ENCODE measurements at regions not wholly inside any gene's neighbourhood (a gene's known extent, or its start where the extent isn't known, plus 50 kb on each side); places are given as distances from the start of the nearest gene placed in this dataset.

DNA sequence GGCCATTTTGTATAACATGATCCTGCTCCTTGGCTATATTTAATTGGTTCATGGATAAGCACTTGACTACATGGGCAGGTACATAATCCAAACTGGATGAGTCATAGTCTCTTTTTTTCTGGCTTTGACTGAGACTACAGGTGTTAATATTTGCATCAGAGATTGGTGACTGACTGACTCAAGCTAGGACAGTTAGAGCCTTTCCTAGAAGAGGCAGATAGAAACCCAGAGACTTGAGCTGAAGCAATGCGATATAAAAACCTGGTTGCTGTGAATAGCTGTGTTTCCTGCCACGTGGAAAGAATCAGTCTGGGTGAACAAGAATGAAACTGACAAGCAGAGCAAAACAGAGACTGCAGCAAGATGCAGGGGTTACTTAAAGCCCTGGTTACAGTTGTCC lies 81.0 kb downstream of the SAMD9 start:
- intact Hi-C loops (cut with micrococcal nuclease): no loop called here
- no peak overlapping the region for H2AFZ ChIP-seq (ENCODE audit: low read length)
- no peaks in the 10 kb centered on the region for H3K9me3 ChIP-seq (ENCODE audit: low read length)
- no peaks in the 10 kb centered on the region for H3K79me2 ChIP-seq (ENCODE audit: low read length)
- H4K20me1 ChIP-seq (ENCODE audit: low read length): no peaks in the 10 kb centered on the region
- H3K36me3 ChIP-seq (ENCODE audit: low read depth, low read length): no peaks in the 10 kb centered on the region
- peak; percentile 17 for DNase-seq
- peak; percentile 18; the same call in 1 of the 2 replicates for ATAC-seq
- H3K27ac ChIP-seq (ENCODE audit: low read length): no peak overlapping the region
- no TSS peak for BruUV-seq (replicated peaks)
- H3K9ac ChIP-seq (ENCODE audit: low read length): no peak overlapping the region
- TF ChIP-seq, protein P1, sequence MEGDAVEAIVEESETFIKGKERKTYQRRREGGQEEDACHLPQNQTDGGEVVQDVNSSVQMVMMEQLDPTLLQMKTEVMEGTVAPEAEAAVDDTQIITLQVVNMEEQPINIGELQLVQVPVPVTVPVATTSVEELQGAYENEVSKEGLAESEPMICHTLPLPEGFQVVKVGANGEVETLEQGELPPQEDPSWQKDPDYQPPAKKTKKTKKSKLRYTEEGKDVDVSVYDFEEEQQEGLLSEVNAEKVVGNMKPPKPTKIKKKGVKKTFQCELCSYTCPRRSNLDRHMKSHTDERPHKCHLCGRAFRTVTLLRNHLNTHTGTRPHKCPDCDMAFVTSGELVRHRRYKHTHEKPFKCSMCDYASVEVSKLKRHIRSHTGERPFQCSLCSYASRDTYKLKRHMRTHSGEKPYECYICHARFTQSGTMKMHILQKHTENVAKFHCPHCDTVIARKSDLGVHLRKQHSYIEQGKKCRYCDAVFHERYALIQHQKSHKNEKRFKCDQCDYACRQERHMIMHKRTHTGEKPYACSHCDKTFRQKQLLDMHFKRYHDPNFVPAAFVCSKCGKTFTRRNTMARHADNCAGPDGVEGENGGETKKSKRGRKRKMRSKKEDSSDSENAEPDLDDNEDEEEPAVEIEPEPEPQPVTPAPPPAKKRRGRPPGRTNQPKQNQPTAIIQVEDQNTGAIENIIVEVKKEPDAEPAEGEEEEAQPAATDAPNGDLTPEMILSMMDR (conservative IDR thresholded peaks at IDR 0.05; ENCODE audit: low read depth, low read length): no peak
- TF ChIP-seq EZH2 (IDR thresholded peaks at IDR 0.05; ENCODE audit: low read length, unreplicated experiment): no peak
- TF ChIP-seq EZH2phosphoT487 (IDR thresholded peaks at IDR 0.05; ENCODE audit: borderline replicate concordance, low read length): no peak
- H3K9me2 ChIP-seq (replicated peaks; ENCODE audit: low read length): no peaks in the 10 kb centered on the region
- CTCF ChIA-PET: no interaction called here
- H3F3A ChIP-seq (ENCODE audit: low read length, unreplicated experiment): no peaks in the 10 kb centered on the region
- H3K4me1 ChIP-seq (ENCODE audit: insufficient read depth, low read length): no peaks in the 10 kb centered on the region
- no peak overlapping the region for H3K4me2 ChIP-seq (ENCODE audit: low read length)
- H3K4me3 ChIP-seq (ENCODE audit: low read length): no peak overlapping the region
- H3K27me3 ChIP-seq (ENCODE audit: low read length): no peaks in the 10 kb centered on the region
- POLR2A ChIA-PET (ENCODE audit: unreplicated experiment): no interaction called here

DNA sequence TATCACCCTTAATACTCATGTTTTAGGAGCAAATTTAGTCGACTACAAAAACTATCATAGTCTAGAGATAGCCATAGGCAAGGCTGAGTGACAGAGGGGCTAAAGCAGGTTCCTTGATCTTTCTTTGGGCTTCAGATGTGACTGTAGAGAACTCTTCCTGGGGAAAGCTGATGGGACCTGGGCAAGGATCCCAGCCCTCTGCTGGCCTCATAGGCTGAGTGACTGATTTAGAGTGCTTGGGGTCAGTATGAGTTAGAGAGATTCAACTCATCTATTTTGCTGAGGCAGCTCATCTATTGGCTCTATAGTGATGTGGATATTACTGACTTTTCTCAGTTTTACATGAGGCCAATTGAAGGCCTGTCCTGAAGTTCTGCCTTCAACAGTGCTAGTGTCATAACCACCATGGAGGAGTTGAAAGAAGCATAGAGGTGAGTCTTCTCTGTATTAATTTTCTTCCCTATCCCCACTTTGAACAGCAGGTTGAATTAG lies 81.6 kb downstream of the SAMD9 start:
- ChIA-PET POLR2A (ENCODE audit: unreplicated experiment) (no interaction called here), CTCF (no interaction called here)
- TF ChIP-seq, protein P1 (conservative IDR thresholded peaks at IDR 0.05; ENCODE audit: low read depth, low read length): no peak
- TF ChIP-seq EZH2 (IDR thresholded peaks at IDR 0.05; ENCODE audit: low read length, unreplicated experiment) (no peak), EZH2phosphoT487 (IDR thresholded peaks at IDR 0.05; ENCODE audit: borderline replicate concordance, low read length) (no peak)
- Histone ChIP-seq H3K4me1 (ENCODE audit: insufficient read depth, low read length) (no peaks in the 10 kb centered on the region), H3F3A (ENCODE audit: low read length, unreplicated experiment) (no peaks in the 10 kb centered on the region), H3K4me3 (ENCODE audit: low read length) (no peak overlapping the region), H3K9me3 (ENCODE audit: low read length) (no peaks in the 10 kb centered on the region), H3K27me3 (ENCODE audit: low read length) (no peaks in the 10 kb centered on the region), H2AFZ (ENCODE audit: low read length) (no peak overlapping the region), H3K27ac (ENCODE audit: low read length) (no peak overlapping the region), H3K4me2 (ENCODE audit: low read length) (no peak overlapping the region), H4K20me1 (ENCODE audit: low read length) (no peaks in the 10 kb centered on the region), H3K36me3 (ENCODE audit: low read depth, low read length) (no peaks in the 10 kb centered on the region), H3K9me2 (replicated peaks; ENCODE audit: low read length) (no peaks in the 10 kb centered on the region), H3K9ac (ENCODE audit: low read length) (no peak overlapping the region), H3K79me2 (ENCODE audit: low read length) (no peaks in the 10 kb centered on the region)
- ATAC-seq (no peak), DNase-seq (no peak)
- intact Hi-C loops (cut with micrococcal nuclease): no loop called here
- no TSS peak for BruUV-seq (replicated peaks)

DNA sequence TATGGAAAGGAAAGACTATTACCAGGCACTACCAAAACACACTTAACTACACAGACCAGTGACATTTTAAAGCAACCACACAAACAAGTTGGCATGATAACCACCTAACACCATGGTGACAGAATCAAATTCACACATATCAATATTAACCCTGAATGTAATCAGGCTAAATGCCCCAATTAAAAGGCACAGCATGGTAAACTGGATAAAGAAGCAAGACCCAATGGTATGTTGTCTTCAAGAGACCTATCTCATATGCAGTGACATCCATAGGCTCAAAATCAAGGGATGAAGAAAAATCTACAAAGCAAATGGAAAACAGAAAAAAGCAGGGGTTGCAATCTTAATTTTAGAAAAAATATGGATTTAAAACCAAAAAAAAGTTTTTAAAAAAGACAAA lies 86.0 kb downstream of the SAMD9 start:
- Histone ChIP-seq H3K27me3 (ENCODE audit: low read length) (no peaks in the 10 kb centered on the region), H2AFZ (ENCODE audit: low read length) (no peak overlapping the region), H3K9me2 (replicated peaks; ENCODE audit: low read length) (no peaks in the 10 kb centered on the region), H3K27ac (ENCODE audit: low read length) (no peak overlapping the region), H3K9ac (ENCODE audit: low read length) (no peak overlapping the region), H3K36me3 (ENCODE audit: low read depth, low read length) (no peaks in the 10 kb centered on the region), H3K4me1 (ENCODE audit: insufficient read depth, low read length) (no peaks in the 10 kb centered on the region), H3K79me2 (ENCODE audit: low read length) (no peaks in the 10 kb centered on the region), H3K4me3 (ENCODE audit: low read length) (no peak overlapping the region), H3K9me3 (ENCODE audit: low read length) (no peaks in the 10 kb centered on the region), H3K4me2 (ENCODE audit: low read length) (no peak overlapping the region), H4K20me1 (ENCODE audit: low read length) (no peaks in the 10 kb centered on the region), H3F3A (ENCODE audit: low read length, unreplicated experiment) (no peaks in the 10 kb centered on the region)
- CTCF ChIA-PET: no interaction called here
- ATAC-seq (no peak), DNase-seq (no peak)
- BruUV-seq (replicated peaks): no TSS peak
- intact Hi-C loops (cut with micrococcal nuclease): no loop called here
- TF ChIP-seq EZH2phosphoT487 (IDR thresholded peaks at IDR 0.05; ENCODE audit: borderline replicate concordance, low read length) (no peak), EZH2 (IDR thresholded peaks at IDR 0.05; ENCODE audit: low read length, unreplicated experiment) (no peak)
- TF ChIP-seq, protein P1 (conservative IDR thresholded peaks at IDR 0.05; ENCODE audit: low read depth, low read length): no peak
- POLR2A ChIA-PET (ENCODE audit: unreplicated experiment): no interaction called here
